ENCODE measurements at regions not wholly inside any gene's neighbourhood (a gene's known extent, or its start where the extent isn't known, plus 50 kb on each side); places are given as distances from the start of the nearest gene placed in this dataset.

GRCh38 chr4:183842129-183842528 lies 63.0 kb upstream of the STOX2 start:
- TF ChIP-seq CTCF (conservative IDR thresholded peaks at IDR 0.05; ENCODE audit: low read length), result no peak
- TF ChIP-seq EZH2phosphoT487 (IDR thresholded peaks at IDR 0.05; ENCODE audit: borderline replicate concordance, low read depth, low read length), result no peak
